Mesendoderm (in vitro differentiated cells): ENCODE measurements at regions not wholly inside any gene's neighbourhood (a gene's known extent, or its start where the extent isn't known, plus 50 kb on each side); places are given as distances from the start of the nearest gene placed in this dataset.
"Not testable (repeated sequence)": the region's sequence is repeated elsewhere in the genome, so short reads cannot be mapped to it uniquely, and the experiment has no call there.

Source experiments
- DNase-seq: peaks from one replicate; pipeline ENCODE4 v3.0.0; 2013
- H2AK5ac ChIP-seq: 2 replicates; pipeline ENCODE4 v1.6.1; 2013; ENCODE audit warnings: low read length, inconsistent platforms
- H2BK120ac ChIP-seq: 2 replicates; pipeline ENCODE4 v1.6.1; 2013; ENCODE audit warnings: low read depth, mild to moderate bottlenecking, low read length, moderate library complexity, mixed read lengths
- H2BK15ac ChIP-seq: replicated peaks from 2 replicates; pipeline ENCODE4 v1.6.1; 2013; ENCODE audit warnings: low read depth, mild to moderate bottlenecking, moderate library complexity
- H2BK5ac ChIP-seq: 2 replicates; pipeline ENCODE4 v1.6.1; 2013; ENCODE audit warnings: low read length, inconsistent platforms
- H3K18ac ChIP-seq: 2 replicates; pipeline ENCODE4 v1.6.1; 2013; ENCODE audit warnings: mild to moderate bottlenecking, low read length, mixed read lengths
- H3K23ac ChIP-seq: one replicate; pipeline ENCODE4 v1.6.1; 2013; ENCODE audit warnings: low read length
- H3K27ac ChIP-seq: 2 replicates; pipeline ENCODE4 v1.5.1; 2013; ENCODE audit warnings: low read depth, mild to moderate bottlenecking, inconsistent platforms, low read length, moderate library complexity
- H3K27me3 ChIP-seq: 2 replicates; pipeline ENCODE4 v1.6.1; 2013; ENCODE audit warnings: low read length, control low read depth, mild to moderate bottlenecking, inconsistent platforms; ENCODE audit not compliant: insufficient read depth, poor library complexity
- H3K36me3 ChIP-seq: 2 replicates; pipeline ENCODE4 v1.6.1; 2013; ENCODE audit warnings: low read length, inconsistent platforms; ENCODE audit not compliant: control insufficient read depth, insufficient read depth
- H3K4ac ChIP-seq: one replicate; pipeline ENCODE4 v1.6.1; 2013; ENCODE audit warnings: low read depth, mild to moderate bottlenecking, low read length, moderate library complexity
- H3K4me1 ChIP-seq: 2 replicates; pipeline ENCODE4 v1.6.1; 2013; ENCODE audit warnings: low read depth, low read length, inconsistent platforms; ENCODE audit not compliant: control insufficient read depth
- H3K4me2 ChIP-seq: 2 replicates; pipeline ENCODE4 v1.6.1; 2013; ENCODE audit warnings: low read length
- H3K4me3 ChIP-seq: 2 replicates; pipeline ENCODE4 v1.5.1; 2013; ENCODE audit warnings: mild to moderate bottlenecking, low read length
- H3K56ac ChIP-seq: one replicate; pipeline ENCODE4 v1.6.1; 2013; ENCODE audit warnings: low read length
- H3K79me1 ChIP-seq: 2 replicates; pipeline ENCODE4 v1.6.1; 2013; ENCODE audit warnings: low read length, inconsistent platforms
- H3K79me2 ChIP-seq: 2 replicates; pipeline ENCODE4 v1.6.1; 2013; ENCODE audit warnings: mild to moderate bottlenecking, low read length; ENCODE audit not compliant: control insufficient read depth, insufficient read depth
- H3K9ac ChIP-seq: 2 replicates; pipeline ENCODE4 v1.6.1; 2013; ENCODE audit warnings: low read length, inconsistent platforms
- H4K5ac ChIP-seq: one replicate; pipeline ENCODE4 v1.6.1; 2013; ENCODE audit warnings: low read length
- H4K8ac ChIP-seq: one replicate; pipeline ENCODE4 v1.6.1; 2013; ENCODE audit warnings: low read depth, mild to moderate bottlenecking, control low read depth, low read length, moderate library complexity
- WGBS: extraction: QIAGEN DNeasy Blood & Tissue Kit; methylation state at CpG from one replicate; pipeline ENCODE4 v1.1.7; 2013; ENCODE audit warnings: low lambda C conversion rate, missing lambda C conversion rate; ENCODE audit not compliant: insufficient coverage; ENCODE audit errors: extremely low coverage; 5-methylcytosine and 5-hydroxymethylcytosine counted together

DNA sequence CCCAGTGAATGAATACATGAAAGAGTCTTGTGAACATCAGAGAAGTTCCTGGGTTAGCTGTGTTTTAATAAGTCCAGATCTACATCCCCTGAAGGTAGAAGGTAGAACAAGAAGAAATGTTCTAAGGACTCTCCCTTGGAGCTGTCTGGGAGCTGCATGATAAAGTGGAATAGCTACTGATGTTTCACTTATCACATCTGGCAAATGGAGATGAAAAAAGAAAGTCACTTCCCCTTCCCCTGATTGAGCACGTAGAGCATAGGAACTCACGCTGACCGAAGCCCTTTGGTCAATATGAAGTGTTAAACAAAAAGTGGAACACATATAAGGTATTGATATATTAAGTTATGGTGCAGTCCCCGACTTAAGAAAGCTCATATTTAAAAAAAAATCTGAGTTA is 53.2 kb upstream of the PARP1 start:
- H3K18ac ChIP-seq, result no peak overlapping the region
- H3K4me3 ChIP-seq, result no peak overlapping the region
- H3K56ac ChIP-seq, result no peak overlapping the region
- no peaks in the 10 kb centered on the region for H3K36me3 ChIP-seq
- WGBS, result no CpG with 5 or more reads among the region's 4 CpGs
- no peaks in the 10 kb centered on the region for H3K4me1 ChIP-seq
- no peak overlapping the region for H3K9ac ChIP-seq
- no peaks in the 10 kb centered on the region for H3K79me1 ChIP-seq
- no peak overlapping the region for H4K5ac ChIP-seq
- H3K4ac ChIP-seq, result no peak overlapping the region
- H3K27me3 ChIP-seq, result no peaks in the 10 kb centered on the region
- no peak overlapping the region for H2BK15ac ChIP-seq
- no peak overlapping the region for H2BK5ac ChIP-seq
- no peaks in the 10 kb centered on the region for H3K79me2 ChIP-seq
- H3K27ac ChIP-seq, result no peak overlapping the region
- H3K23ac ChIP-seq, result no peak overlapping the region
- H4K8ac ChIP-seq, result no peak overlapping the region
- H3K4me2 ChIP-seq, result no peak overlapping the region
- no peak overlapping the region for H2AK5ac ChIP-seq
- no peak overlapping the region for H2BK120ac ChIP-seq
- no peak for DNase-seq

DNA sequence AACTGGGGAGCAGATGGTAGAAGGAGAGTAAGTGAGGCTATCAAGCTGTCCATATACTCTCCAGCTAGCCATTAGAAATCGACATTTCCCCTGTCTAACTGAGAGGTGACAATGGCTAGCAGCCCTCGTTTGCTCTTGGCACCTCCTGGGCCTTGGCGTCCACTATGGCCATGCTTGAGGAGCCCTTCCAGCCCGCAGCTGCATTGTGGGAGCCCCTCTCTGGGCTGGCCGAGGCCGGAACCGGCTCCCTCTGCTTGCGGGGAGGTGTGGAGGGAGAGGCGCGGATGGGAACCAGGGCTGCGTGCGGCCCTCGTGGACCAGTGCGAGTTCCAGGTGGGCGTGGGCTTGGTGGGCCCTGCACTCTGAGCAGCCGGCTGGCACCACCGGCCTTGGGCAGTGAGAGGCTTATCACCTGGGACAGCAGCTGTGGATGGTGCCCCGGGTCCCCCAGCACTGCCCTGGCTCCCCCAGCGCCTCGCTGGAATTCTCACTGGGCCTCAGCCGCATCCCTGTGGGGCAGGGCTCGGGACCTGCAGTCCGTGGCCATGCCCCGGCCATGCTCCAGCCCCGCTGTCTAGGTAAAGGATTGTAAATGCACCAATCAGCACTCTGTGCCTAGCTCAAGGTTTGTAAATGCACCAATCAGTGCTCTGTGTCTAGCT is 56.2 kb upstream of the PARP1 start:
- Histone ChIP-seq H3K4me1 (no peaks in the 10 kb centered on the region), H3K36me3 (no peaks in the 10 kb centered on the region), H4K8ac (no peak overlapping the region), H3K18ac (no peak overlapping the region), H3K4me2 (no peak overlapping the region), H3K23ac (no peak overlapping the region), H3K79me1 (no peaks in the 10 kb centered on the region), H3K27ac (no peak overlapping the region), H3K4ac (no peak overlapping the region), H2BK120ac (no peak overlapping the region), H3K4me3 (no peak overlapping the region), H3K27me3 (no peaks in the 10 kb centered on the region), H3K9ac (no peak overlapping the region), H2AK5ac (no peak overlapping the region), H3K56ac (no peak overlapping the region), H2BK5ac (no peak overlapping the region), H4K5ac (no peak overlapping the region), H2BK15ac (no peak overlapping the region), H3K79me2 (no peaks in the 10 kb centered on the region)
- DNase-seq, result no peak
- WGBS, result no CpG with 5 or more reads among the region's 25 CpGs

DNA sequence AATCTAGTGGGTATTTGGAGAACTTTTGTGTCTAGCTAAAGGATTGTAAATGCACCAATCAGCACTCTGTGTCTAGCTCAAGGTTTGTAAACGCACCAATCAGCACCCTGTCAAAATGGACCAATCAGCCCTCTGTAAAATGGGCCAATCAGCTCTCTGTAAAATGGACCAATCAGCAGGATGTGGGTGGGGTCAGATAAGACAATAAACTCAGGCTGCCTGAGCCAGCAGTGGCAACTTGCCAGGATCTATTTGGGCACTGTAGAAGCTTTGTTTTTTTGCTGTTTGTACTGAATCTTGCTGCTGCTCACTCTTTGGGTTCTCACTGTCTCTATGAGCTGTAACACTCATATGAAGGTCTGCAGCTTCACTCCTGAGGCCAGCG is 56.7 kb upstream of the PARP1 start:
- H3K79me1 ChIP-seq, H4K5ac ChIP-seq, DNase-seq, H3K9ac ChIP-seq, H2BK120ac ChIP-seq, H3K36me3 ChIP-seq, H2AK5ac ChIP-seq, H3K56ac ChIP-seq, H3K79me2 ChIP-seq, H3K23ac ChIP-seq, H3K4ac ChIP-seq, H3K4me2 ChIP-seq, H2BK5ac ChIP-seq, H3K4me1 ChIP-seq, H3K18ac ChIP-seq, H4K8ac ChIP-seq, H3K4me3 ChIP-seq, H2BK15ac ChIP-seq, H3K27me3 ChIP-seq, H3K27ac ChIP-seq: not testable (repeated sequence)
- WGBS, result no CpG with 5 or more reads among the region's 2 CpGs

DNA sequence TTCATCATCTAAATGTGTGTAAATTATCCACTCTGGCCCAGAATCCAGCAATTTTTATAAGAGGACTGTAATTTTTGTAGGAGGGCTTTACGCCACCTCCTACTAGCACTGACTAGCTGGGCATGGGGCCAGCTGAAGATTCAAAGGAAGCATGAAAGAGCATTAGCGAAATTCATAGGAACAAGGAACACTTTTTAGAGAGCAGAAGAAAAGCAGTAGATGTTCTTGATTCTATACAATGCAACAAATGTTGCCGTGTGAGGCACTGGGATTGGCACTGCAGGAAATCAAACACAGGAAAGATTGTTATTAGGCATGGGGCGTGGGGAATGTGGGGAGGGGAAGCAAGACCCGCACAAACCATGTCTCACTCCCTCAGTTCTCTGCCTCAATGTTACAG is 58.4 kb upstream of the PARP1 start:
- Histone ChIP-seq H3K36me3 (no peaks in the 10 kb centered on the region), H4K5ac (no peak overlapping the region)

DNA sequence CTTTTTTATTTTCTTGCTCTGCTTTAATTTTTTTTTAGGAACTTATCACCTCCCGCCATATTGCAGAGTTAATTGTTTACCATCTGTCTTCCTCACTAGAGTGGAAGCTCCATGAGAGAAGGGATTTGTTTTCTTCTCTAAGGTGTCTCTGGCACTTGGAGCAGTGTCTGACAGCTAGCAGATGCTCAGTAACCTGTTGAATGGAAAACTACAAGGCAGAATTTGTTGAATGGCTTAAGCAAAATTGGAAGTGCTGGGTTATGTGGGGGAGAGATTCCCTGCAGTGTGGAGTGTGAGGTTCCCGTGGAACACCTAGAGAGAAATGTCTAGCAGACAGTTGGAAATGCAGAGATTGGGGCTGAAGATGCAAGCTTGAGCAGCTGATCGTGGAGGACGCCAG is 59.5 kb upstream of the PARP1 start:
- no CpG with 5 or more reads among the region's 4 CpGs for WGBS

More for the DNA sequence above, 58.4 kb upstream of the PARP1 start:
- H4K8ac ChIP-seq, result no peak overlapping the region
- WGBS, result no CpG with 5 or more reads among the region's 5 CpGs
- H2AK5ac ChIP-seq, result no peak overlapping the region
- H3K4me1 ChIP-seq, result no peaks in the 10 kb centered on the region
- H3K27me3 ChIP-seq, result no peaks in the 10 kb centered on the region
- DNase-seq, result no peak
- no peak overlapping the region for H2BK120ac ChIP-seq
- no peak overlapping the region for H3K27ac ChIP-seq
- H3K4me2 ChIP-seq, result no peak overlapping the region
- H3K56ac ChIP-seq, result no peak overlapping the region
- no peak overlapping the region for H3K4ac ChIP-seq
- no peak overlapping the region for H3K9ac ChIP-seq
- no peak overlapping the region for H3K18ac ChIP-seq
- H3K23ac ChIP-seq, result no peak overlapping the region
- no peaks in the 10 kb centered on the region for H3K79me2 ChIP-seq
- no peaks in the 10 kb centered on the region for H3K79me1 ChIP-seq
- H3K4me3 ChIP-seq, result no peak overlapping the region
- no peak overlapping the region for H2BK5ac ChIP-seq
- no peak overlapping the region for H2BK15ac ChIP-seq

More for the DNA sequence above, 59.5 kb upstream of the PARP1 start:
- no peak overlapping the region for H3K23ac ChIP-seq
- no peak for DNase-seq
- no peak overlapping the region for H2BK5ac ChIP-seq
- H2AK5ac ChIP-seq, result no peak overlapping the region
- H3K79me2 ChIP-seq, result no peaks in the 10 kb centered on the region
- H3K18ac ChIP-seq, result no peak overlapping the region
- H3K9ac ChIP-seq, result no peak overlapping the region
- no peak overlapping the region for H2BK15ac ChIP-seq
- H4K8ac ChIP-seq, result no peak overlapping the region
- no peaks in the 10 kb centered on the region for H3K4me1 ChIP-seq
- H2BK120ac ChIP-seq, result no peak overlapping the region
- H3K4me3 ChIP-seq, result no peak overlapping the region
- no peak overlapping the region for H3K27ac ChIP-seq
- no peak overlapping the region for H3K4ac ChIP-seq
- no peak overlapping the region for H3K4me2 ChIP-seq
- no peak overlapping the region for H4K5ac ChIP-seq
- H3K56ac ChIP-seq, result no peak overlapping the region
- H3K27me3 ChIP-seq, result no peaks in the 10 kb centered on the region
- H3K36me3 ChIP-seq, result no peaks in the 10 kb centered on the region
- no peaks in the 10 kb centered on the region for H3K79me1 ChIP-seq
